ENCODE measurements at regions not wholly inside any gene's neighbourhood (a gene's known extent, or its start where the extent isn't known, plus 50 kb on each side); places are given as distances from the start of the nearest gene placed in this dataset.

DNA sequence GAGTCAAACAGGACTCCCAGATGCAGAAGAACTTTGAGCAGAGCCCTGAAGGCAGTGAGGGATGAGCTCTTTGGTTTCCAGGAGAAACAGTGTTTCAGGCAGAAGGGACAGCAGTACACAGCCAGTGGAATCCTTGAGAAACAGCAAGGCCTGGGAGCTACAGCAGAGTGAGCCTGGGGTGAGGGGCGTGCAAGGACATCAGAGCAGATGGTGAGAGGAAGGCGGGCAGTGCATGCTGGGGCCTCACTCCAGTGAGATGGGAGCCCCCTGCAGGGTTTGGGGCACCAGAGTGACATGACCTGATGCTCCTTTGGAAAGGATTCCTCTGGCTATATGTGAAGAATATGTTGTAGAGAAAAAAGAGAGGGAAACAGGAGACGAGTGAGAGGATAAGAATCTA lies 98.1 kb upstream of the EGFL6 start:
- TF ChIP-seq POU5F1 (IDR thresholded peaks at IDR 0.05; ENCODE audit: low read depth, low read length) (no peak), ASH2L (IDR thresholded peaks at IDR 0.05; ENCODE audit: low read length) (no peak), CBX8 (IDR thresholded peaks at IDR 0.05; ENCODE audit: borderline replicate concordance, low read depth, low read length) (no peak), EZH2 (IDR thresholded peaks at IDR 0.05; ENCODE audit: low read depth, low read length, severe bottlenecking) (no peak)

Data from H1 (cell line).